Glomerular visceral epithelial cell (primary cell): ENCODE measurements at regions not wholly inside any gene's neighbourhood (a gene's known extent, or its start where the extent isn't known, plus 50 kb on each side); places are given as distances from the start of the nearest gene placed in this dataset.
"Not testable (repeated sequence)": the region's sequence is repeated elsewhere in the genome, so short reads cannot be mapped to it uniquely, and the experiment has no call there.

Source experiments
- DNase-seq: peaks from one replicate; pipeline ENCODE4 v3.0.0-alpha.2; 2016; ENCODE audit errors: extremely low spot score

- DNase-seq = no peak
Measured at GRCh38 chr3:118636841-118637240, 397.8 kb downstream of the IGSF11 start.

GRCh38 chr3:118637846-118638245 lies 396.8 kb downstream of the IGSF11 start:
- DNase-seq = no peak

GRCh38 chr3:118641608-118642007 lies 393.0 kb downstream of the IGSF11 start:
- no peak for DNase-seq

- no peak for DNase-seq
Measured at GRCh38 chr3:118671192-118671591, 363.5 kb downstream of the IGSF11 start.

- no peak for DNase-seq
Measured at GRCh38 chr3:118675305-118675704, 359.3 kb downstream of the IGSF11 start.

GRCh38 chr3:118678663-118679062 lies 356.0 kb downstream of the IGSF11 start:
- not testable (repeated sequence) for DNase-seq

- DNase-seq = no peak
Measured at GRCh38 chr3:118682921-118683320, 351.7 kb downstream of the IGSF11 start.

GRCh38 chr3:118683636-118684035 lies 351.0 kb downstream of the IGSF11 start:
- DNase-seq = no peak

GRCh38 chr3:118688396-118688884 lies 346.2 kb downstream of the IGSF11 start:
- DNase-seq = no peak

GRCh38 chr3:118692416-118692815 lies 342.2 kb downstream of the IGSF11 start:
- DNase-seq = no peak

GRCh38 chr3:118705487-118706219 lies 329.0 kb downstream of the IGSF11 start:
- DNase-seq = no peak

GRCh38 chr3:118707991-118708390 lies 326.7 kb downstream of the IGSF11 start:
- DNase-seq = no peak

- DNase-seq = no peak
Measured at GRCh38 chr3:118710532-118710931, 324.1 kb downstream of the IGSF11 start.

- no peak for DNase-seq
Measured at GRCh38 chr3:118713502-118714207, 321.0 kb downstream of the IGSF11 start.

- DNase-seq = no peak
Measured at GRCh38 chr3:118714800-118715199, 319.8 kb downstream of the IGSF11 start.

GRCh38 chr3:118729546-118729945 lies 305.1 kb downstream of the IGSF11 start:
- no peak for DNase-seq

- no peak for DNase-seq
Measured at GRCh38 chr3:118734664-118735063, 300.0 kb downstream of the IGSF11 start.

GRCh38 chr3:118736107-118736506 lies 298.5 kb downstream of the IGSF11 start:
- DNase-seq = no peak

GRCh38 chr3:118740722-118741290 lies 293.8 kb downstream of the IGSF11 start:
- no peak for DNase-seq

- DNase-seq = no peak
Measured at GRCh38 chr3:118742760-118743159, 291.9 kb downstream of the IGSF11 start.

GRCh38 chr3:118744186-118744585 lies 290.5 kb downstream of the IGSF11 start:
- DNase-seq = no peak

- DNase-seq = no peak
Measured at GRCh38 chr3:118754406-118755252, 280.0 kb downstream of the IGSF11 start.
